ENCODE measurements at regions not wholly inside any gene's neighbourhood (a gene's known extent, or its start where the extent isn't known, plus 50 kb on each side); places are given as distances from the start of the nearest gene placed in this dataset.

GRCh38 chr6:167410462-167410861 lies 85.6 kb downstream of the TTLL2 start:
- H3K9ac ChIP-seq (ENCODE audit: insufficient read depth in 1 of 2, low read depth in 2 of 2, low read length in 2 of 2): no peak overlapping the region
- intact Hi-C loops (cut with micrococcal nuclease): no loop called here
- no peaks in the 10 kb centered on the region for H3K79me2 ChIP-seq (ENCODE audit: control insufficient read depth, insufficient read depth, low read length)
- peaks cover 0 to 3% of the 10 kb centered on the region in 2 experiments; a peak in 1 of 5 replicates for H3K4me1 ChIP-seq (replicated peaks in 1 of 2; ENCODE audit: control insufficient read depth in 2 of 2, insufficient read depth in 2 of 2, low read length in 2 of 2)
- peaks cover 14 to 76% of the 10 kb centered on the region in 2 experiments for H3K27me3 ChIP-seq (ENCODE audit: control insufficient read depth in 2 of 2, insufficient read depth in 2 of 2, low read length in 2 of 2)
- H3K4me3 ChIP-seq: no peak overlapping the region
- FAIRE-seq (no peak), ATAC-seq (no peak), DNase-seq (ENCODE audit: extremely low read depth in 1 of 4, low spot score in 3 of 4) (no peak)
- no peak overlapping the region for H2AFZ ChIP-seq (ENCODE audit: low read depth, low read length)
- no peaks in the 10 kb centered on the region for H3K9me3 ChIP-seq (replicated peaks; ENCODE audit: control insufficient read depth, insufficient read depth, low read depth, low read length)
- H4K20me1 ChIP-seq (replicated peaks; ENCODE audit: control insufficient read depth, insufficient read depth, low read length): 0 out of 2 replicates have a peak, but pooled peaks cover 2% of the 10 kb centered on the region
- H3K4me2 ChIP-seq (ENCODE audit: insufficient read depth, low read length): no peak overlapping the region
- no TSS peak for BruUV-seq (replicated peaks)
- ChIA-PET POLR2A (no interaction called here), CTCF (ENCODE audit: low intra/inter-chr PET ratio) (no interaction called here)
- no peaks in the 10 kb centered on the region for H3K36me3 ChIP-seq (ENCODE audit: control insufficient read depth, insufficient read depth, low read length)
- H3K27ac ChIP-seq (ENCODE audit: extremely low read depth, low read depth, low read length): no peak overlapping the region
- 0% methylated on average over 9 of the region's 9 CpGs for WGBS (ENCODE audit: insufficient coverage, low coverage, missing lambda C conversion rate)
- in situ Hi-C loops (cut with MboI): no loop called here
- H3K9me1 ChIP-seq (ENCODE audit: control insufficient read depth, insufficient read depth, low read length): no peaks in the 10 kb centered on the region
- TF ChIP-seq BRCA1 (IDR thresholded peaks at IDR 0.05) (no peak), BRCA1 (CRISPR knock-in tag; IDR thresholded peaks at IDR 0.05) (no peak), ZNF79 (CRISPR knock-in tag; IDR thresholded peaks at IDR 0.05; ENCODE audit: low read depth) (no peak), MEF2A (IDR thresholded peaks at IDR 0.05; ENCODE audit: control insufficient read depth, low read depth, low read length) (no peak), SNAPC5 (CRISPR knock-in tag; IDR thresholded peaks at IDR 0.05) (no peak), ZNF584 (CRISPR knock-in tag; IDR thresholded peaks at IDR 0.05; ENCODE audit: low read depth) (no peak), NCOA1 (IDR thresholded peaks at IDR 0.05; ENCODE audit: low read depth) (no peak), ELK1 (CRISPR knock-in tag; IDR thresholded peaks at IDR 0.05) (no peak), SIN3B (IDR thresholded peaks at IDR 0.05; ENCODE audit: low read depth) (no peak), CTCFL (IDR thresholded peaks at IDR 0.05; ENCODE audit: borderline replicate concordance, insufficient read depth, low read depth, low read length, poor library complexity, severe bottlenecking) (no peak), CUX1 (CRISPR knock-in tag; IDR thresholded peaks at IDR 0.05) (no peak), ZNF146 (CRISPR knock-in tag; IDR thresholded peaks at IDR 0.05; ENCODE audit: unreplicated experiment) (no peak), PHB (CRISPR knock-in tag; IDR thresholded peaks at IDR 0.05) (no peak), MTF1 (CRISPR knock-in tag; IDR thresholded peaks at IDR 0.05; ENCODE audit: borderline replicate concordance) (no peak), ZEB2 (IDR thresholded peaks at IDR 0.05) (no peak), PHF21A (IDR thresholded peaks at IDR 0.05; ENCODE audit: borderline replicate concordance, low read depth) (no peak), SMARCC2 (IDR thresholded peaks at IDR 0.05; ENCODE audit: low read depth) (no peak)
